Sigmoid colon (tissue), 6 donors: ENCODE measurements at regions not wholly inside any gene's neighbourhood (a gene's known extent, or its start where the extent isn't known, plus 50 kb on each side); places are given as distances from the start of the nearest gene placed in this dataset.

ENCODE experiments used
- DNase-seq: peaks from one replicate; pipeline ENCODE4 v3.0.0-alpha.2; 2019
- H3K27ac ChIP-seq, 4 donors: fragments of 200-600 bp; sonication (generic); one replicate each; pipeline ENCODE4 v1.5.1; 2016 to 2019; ENCODE audit warnings: mild to moderate bottlenecking in 1 of 4
- H3K27me3 ChIP-seq, 3 donors: fragments of 200-600 bp; sonication (generic); one replicate each; pipeline ENCODE4 v1.5.1; 2019; ENCODE audit warnings: mild to moderate bottlenecking in 1 of 3
- H3K36me3 ChIP-seq, 4 donors: fragments of 200-600 bp; sonication (generic); one replicate each; pipeline ENCODE4 v1.5.1; 2016 to 2019
- H3K4me1 ChIP-seq, 4 donors: fragments of 200-600 bp; sonication (generic); one replicate each; pipeline ENCODE4 v1.5.1; 2017 to 2019
- H3K4me3 ChIP-seq, 4 donors: fragments of 200-600 bp; sonication (generic); one replicate each; pipeline ENCODE4 v1.5.1; 2017 to 2019; ENCODE audit warnings: mild to moderate bottlenecking in 2 of 4, moderate library complexity in 1 of 4
- H3K9me3 ChIP-seq, 4 donors: fragments of 200-600 bp in 3 of 4; sonication (generic) in 3 of 4; one replicate each; pipeline versions ENCODE4 v1.5.1 to v1.6.1; 2013 to 2019
- CTCF ChIP-seq, 4 experiments: fragments of 450-650 bp in 3 of 4; fragments of 200-600 bp in 1 of 4; IDR thresholded peaks; one replicate each; pipeline ENCODE4 v1.5.1; 2016 to 2019; ENCODE audit warnings: antibody characterized with exemption in 4 of 4, mild to moderate bottlenecking in 3 of 4, moderate library complexity in 2 of 4
- EP300 ChIP-seq, 4 donors: sonication (generic); formaldehyde crosslinking; IDR thresholded peaks; one replicate each; pipeline ENCODE4 v1.6.1; 2017; ENCODE audit warnings: antibody characterized with exemption in 4 of 4
- POLR2A ChIP-seq, 2 donors: fragments of 450-650 bp; IDR thresholded peaks; one replicate each; pipeline ENCODE4 v1.6.1; 2016; ENCODE audit warnings: antibody characterized with exemption in 2 of 2, mild to moderate bottlenecking in 2 of 2, moderate library complexity in 2 of 2
- POLR2AphosphoS5 ChIP-seq, 4 donors: sonication (generic); formaldehyde crosslinking; IDR thresholded peaks; one replicate each; pipeline ENCODE4 v1.6.1; 2017; ENCODE audit warnings: antibody characterized with exemption in 4 of 4
- WGBS, 2 donors: extraction: QIAGEN DNeasy Blood & Tissue Kit; methylation state at CpG; one replicate each; pipeline ENCODE4 v1.1.7; 2013; 5-methylcytosine and 5-hydroxymethylcytosine counted together
- intact Hi-C: fragments of 100-400 bp; cut with DNase I; formaldehyde crosslinking; loops from one replicate; pipeline ENCODE4 v1.15.1; 2023
- donor health status: healthy with polysubstance abuse.
- donor health status: healthy.

- no peak overlapping the region for H3K27ac ChIP-seq
- H3K4me1 ChIP-seq, result no peaks in the 10 kb centered on the region
- no peaks in the 10 kb centered on the region for H3K27me3 ChIP-seq
- H3K9me3 ChIP-seq, result no peaks in the 10 kb centered on the region
- DNase-seq, result no peak
- H3K36me3 ChIP-seq, result no peaks in the 10 kb centered on the region
- TF ChIP-seq CTCF (IDR thresholded peaks at IDR 0.05) (no peak), EP300 (IDR thresholded peaks at IDR 0.05) (no peak), POLR2A (IDR thresholded peaks at IDR 0.05) (no peak), POLR2AphosphoS5 (IDR thresholded peaks at IDR 0.05) (no peak)
- 83 to 87% methylated on average over 1 of the region's 1 CpG for WGBS, 2 donors
- intact Hi-C loops, result no loop called here
- H3K4me3 ChIP-seq, result no peak overlapping the region
These were observed 289.8 kb downstream of the GRIN2B start for GRCh38 chr12:13691598-13691997.

- Histone ChIP-seq H3K36me3 (no peaks in the 10 kb centered on the region), H3K27ac (no peak overlapping the region), H3K9me3 (no peaks in the 10 kb centered on the region), H3K27me3 (no peaks in the 10 kb centered on the region), H3K4me1 (no peaks in the 10 kb centered on the region), H3K4me3 (no peak overlapping the region)
- intact Hi-C loops, result no loop called here
- no peak for DNase-seq
- TF ChIP-seq POLR2AphosphoS5 (IDR thresholded peaks at IDR 0.05) (no peak), EP300 (IDR thresholded peaks at IDR 0.05) (no peak), POLR2A (IDR thresholded peaks at IDR 0.05) (no peak), CTCF (IDR thresholded peaks at IDR 0.05) (no peak)
These were observed 293.8 kb downstream of the GRIN2B start for GRCh38 chr12:13687633-13688032.

GRCh38 chr12:13686260-13686659, 295.1 kb downstream of the GRIN2B start:
- H3K9me3 ChIP-seq, result no peaks in the 10 kb centered on the region
- TF ChIP-seq EP300 (IDR thresholded peaks at IDR 0.05), result no peak
- no peak for TF ChIP-seq CTCF (IDR thresholded peaks at IDR 0.05)
- no peak for TF ChIP-seq POLR2A (IDR thresholded peaks at IDR 0.05)
- no peak for TF ChIP-seq POLR2AphosphoS5 (IDR thresholded peaks at IDR 0.05)
- H3K27me3 ChIP-seq, result no peaks in the 10 kb centered on the region
- 69 to 81% methylated on average over 1 of the region's 1 CpG for WGBS, 2 donors
- no peak overlapping the region for H3K27ac ChIP-seq
- H3K36me3 ChIP-seq, result no peaks in the 10 kb centered on the region
- no peak overlapping the region for H3K4me3 ChIP-seq
- DNase-seq, result no peak
- intact Hi-C loops, result no loop called here
- no peaks in the 10 kb centered on the region for H3K4me1 ChIP-seq

GRCh38 chr12:13680916-13681315, 300.5 kb downstream of the GRIN2B start:
- Histone ChIP-seq H3K27me3 (no peaks in the 10 kb centered on the region), H3K4me1 (no peaks in the 10 kb centered on the region), H3K36me3 (no peaks in the 10 kb centered on the region), H3K27ac (no peak overlapping the region), H3K9me3 (no peaks in the 10 kb centered on the region), H3K4me3 (no peak overlapping the region)
- intact Hi-C loops, result no loop called here
- WGBS, 2 donors, result 87 to 88% methylated on average over 4 of the region's 4 CpGs
- no peak for DNase-seq
- TF ChIP-seq POLR2A (IDR thresholded peaks at IDR 0.05), result no peak
- no peak for TF ChIP-seq EP300 (IDR thresholded peaks at IDR 0.05)
- TF ChIP-seq CTCF (IDR thresholded peaks at IDR 0.05), result no peak
- no peak for TF ChIP-seq POLR2AphosphoS5 (IDR thresholded peaks at IDR 0.05)

GRCh38 chr12:13676880-13677279, 304.5 kb downstream of the GRIN2B start:
- Histone ChIP-seq H3K27me3 (no peaks in the 10 kb centered on the region), H3K36me3 (no peaks in the 10 kb centered on the region), H3K27ac (no peak overlapping the region), H3K4me1 (no peaks in the 10 kb centered on the region), H3K9me3 (no peaks in the 10 kb centered on the region), H3K4me3 (no peak overlapping the region)
- DNase-seq, result no peak
- no peak for TF ChIP-seq EP300 (IDR thresholded peaks at IDR 0.05)
- no peak for TF ChIP-seq POLR2A (IDR thresholded peaks at IDR 0.05)
- no peak for TF ChIP-seq POLR2AphosphoS5 (IDR thresholded peaks at IDR 0.05)
- no peak for TF ChIP-seq CTCF (IDR thresholded peaks at IDR 0.05)
- 85 to 89% methylated on average over 1 of the region's 1 CpG for WGBS, 2 donors
- intact Hi-C loops, result no loop called here
